PC-9 (cell line): ENCODE measurements at regions not wholly inside any gene's neighbourhood (a gene's known extent, or its start where the extent isn't known, plus 50 kb on each side); places are given as distances from the start of the nearest gene placed in this dataset.

ENCODE experiments used
- BruUV-seq: library from RNA; stranded (reverse); fragments of 400-500 nt; replicated peaks from 2 replicates; lab custom pipeline; 2021; lab: Mats Ljungman, UMichigan
- CTCF ChIA-PET: fragments of 300-600 bp; sonication (Branson Sonifier 250); formaldehyde crosslinking; loops from one replicate; lab custom pipeline; 2022; ENCODE audit warnings: antibody characterized with exemption; lab: Charles Lee
- POLR2A ChIA-PET: fragments of 300-600 bp; sonication (Branson Sonifier 250); formaldehyde crosslinking; loops from one replicate; lab custom pipeline; 2022; ENCODE audit warnings: antibody characterized with exemption; ENCODE audit not compliant: unreplicated experiment; lab: Charles Lee
- DNase-seq, 2 experiments: peaks; one replicate each; pipeline versions ENCODE4 v3.0.0 to v3.0.0-alpha.2; 2015 to 2022; ENCODE audit warnings: mixed read lengths in 1 of 2
- H2AFZ ChIP-seq: fragments of 200-600 bp; sonication (generic); 2 replicates; pipeline ENCODE4 v1.8.1; 2017; ENCODE audit warnings: antibody characterized with exemption
- H3F3A ChIP-seq: fragments of 200-600 bp; sonication (generic); 2 replicates; pipeline ENCODE4 v1.8.1; 2017; ENCODE audit warnings: antibody characterized with exemption, mild to moderate bottlenecking, low read depth; ENCODE audit not compliant: insufficient read depth
- H3K27ac ChIP-seq: fragments of 200-600 bp; sonication (generic); 2 replicates; pipeline ENCODE4 v1.6.1; 2016; ENCODE audit warnings: mixed run types
- H3K27me3 ChIP-seq: fragments of 200-600 bp; sonication (generic); 2 replicates; pipeline ENCODE4 v1.6.1; 2016; ENCODE audit warnings: low read depth, mixed run types; ENCODE audit not compliant: insufficient read depth
- H3K36me3 ChIP-seq: fragments of 200-600 bp; sonication (generic); 2 replicates; pipeline ENCODE4 v1.6.1; 2016; ENCODE audit warnings: low read depth, mixed run types
- H3K4me1 ChIP-seq: fragments of 200-600 bp; sonication (generic); replicated peaks from 2 replicates; pipeline ENCODE4 v1.6.1; 2016; ENCODE audit warnings: mixed run types; ENCODE audit not compliant: insufficient read depth
- H3K4me2 ChIP-seq: fragments of 200-600 bp; sonication (generic); 2 replicates; pipeline ENCODE4 v1.6.1; 2017; ENCODE audit warnings: mixed run types
- H3K4me3 ChIP-seq: fragments of 200-600 bp; sonication (generic); 2 replicates; pipeline ENCODE4 v1.6.1; 2016; ENCODE audit warnings: mixed run types
- H3K79me2 ChIP-seq: fragments of 200-600 bp; sonication (generic); 2 replicates; pipeline ENCODE4 v1.6.1; 2017; ENCODE audit warnings: low read depth, mixed run types
- H3K9me2 ChIP-seq: fragments of 200-600 bp; sonication (generic); 2 replicates; pipeline ENCODE4 v1.8.1; 2017; ENCODE audit warnings: mild to moderate bottlenecking; ENCODE audit not compliant: insufficient read depth
- H3K9me3 ChIP-seq: fragments of 200-600 bp; sonication (generic); 2 replicates; pipeline ENCODE4 v1.8.1; 2016; ENCODE audit warnings: low read depth; ENCODE audit not compliant: insufficient read depth
- H4K20me1 ChIP-seq: fragments of 200-600 bp; sonication (generic); 2 replicates; pipeline ENCODE4 v1.8.1; 2017; ENCODE audit not compliant: insufficient read depth
- CTCF ChIP-seq: fragments of 200-600 bp; sonication (generic); conservative IDR thresholded peaks from 2 replicates; pipeline ENCODE4 v1.6.1; 2017; ENCODE audit warnings: mixed run types, antibody characterized with exemption, mild to moderate bottlenecking, moderate library complexity
- EZH2 ChIP-seq: fragments of 200-600 bp; sonication (generic); IDR thresholded peaks from 2 replicates; pipeline ENCODE4 v1.8.0; 2017; ENCODE audit warnings: antibody characterized with exemption, low read depth
- intact Hi-C: fragments of 100-400 bp; cut with micrococcal nuclease; formaldehyde crosslinking; loops from one replicate; pipeline ENCODE4 v1.10.0; 2022; ENCODE audit not compliant: unreplicated experiment

GRCh38 chr12:111123390-111123789 lies 203.0 kb upstream of the MYL2 start:
- intact Hi-C loops: no loop called here
- H2AFZ ChIP-seq: no peak overlapping the region
- no peak for TF ChIP-seq CTCF
- TF ChIP-seq EZH2: no peak
- H3K27ac ChIP-seq: no peak overlapping the region
- ChIA-PET CTCF (no interaction called here), POLR2A (no interaction called here)
- H3K79me2 ChIP-seq: no peaks in the 10 kb centered on the region
- no peaks in the 10 kb centered on the region for H4K20me1 ChIP-seq
- no peaks in the 10 kb centered on the region for H3K36me3 ChIP-seq
- no peaks in the 10 kb centered on the region for H3K9me2 ChIP-seq
- no peaks in the 10 kb centered on the region for H3K4me1 ChIP-seq
- no peaks in the 10 kb centered on the region for H3F3A ChIP-seq
- no peak overlapping the region for H3K4me2 ChIP-seq
- no peaks in the 10 kb centered on the region for H3K9me3 ChIP-seq
- DNase-seq: no peak
- H3K4me3 ChIP-seq: no peak overlapping the region
- H3K27me3 ChIP-seq: peaks cover 84% of the 10 kb centered on the region
- no TSS peak for BruUV-seq

- POLR2A ChIA-PET: interaction anchor here (0.6 kb wide), 1 partner anchor 102 kb away, joined by 7 read pairs; no protein-coding TSS in a partner anchor
- H3K4me3 ChIP-seq: no peak overlapping the region
- CTCF ChIA-PET: interaction anchor here (0.6 kb wide), 1 partner anchor 252 kb away, joined by 3 read pairs; no protein-coding TSS in a partner anchor
- no peaks in the 10 kb centered on the region for H3K4me1 ChIP-seq
- H3K79me2 ChIP-seq: no peaks in the 10 kb centered on the region
- H4K20me1 ChIP-seq: no peaks in the 10 kb centered on the region
- H3K4me2 ChIP-seq: no peak overlapping the region
- H2AFZ ChIP-seq: no peak overlapping the region
- no peaks in the 10 kb centered on the region for H3F3A ChIP-seq
- H3K9me3 ChIP-seq: no peaks in the 10 kb centered on the region
- peaks cover 88% of the 10 kb centered on the region for H3K27me3 ChIP-seq
- no peaks in the 10 kb centered on the region for H3K9me2 ChIP-seq
- DNase-seq: no peak
- intact Hi-C loops: no loop called here
- BruUV-seq: no TSS peak
- TF ChIP-seq CTCF: no peak
- no peak for TF ChIP-seq EZH2
- no peaks in the 10 kb centered on the region for H3K36me3 ChIP-seq
- no peak overlapping the region for H3K27ac ChIP-seq
Observed at GRCh38 chr12:111122458-111122878, 202.1 kb upstream of the MYL2 start.

- no peaks in the 10 kb centered on the region for H3K9me2 ChIP-seq
- BruUV-seq: no TSS peak
- H2AFZ ChIP-seq: no peak overlapping the region
- H3K36me3 ChIP-seq: no peaks in the 10 kb centered on the region
- no peak for DNase-seq
- intact Hi-C loops: no loop called here
- no peaks in the 10 kb centered on the region for H3K9me3 ChIP-seq
- H4K20me1 ChIP-seq: no peaks in the 10 kb centered on the region
- CTCF ChIA-PET: interaction anchor here (0.6 kb wide), 1 partner anchor 253 kb away, joined by 3 read pairs; no protein-coding TSS in a partner anchor
- H3K4me1 ChIP-seq: no peaks in the 10 kb centered on the region
- TF ChIP-seq CTCF: no peak
- TF ChIP-seq EZH2: no peak
- no peak overlapping the region for H3K4me2 ChIP-seq
- H3K79me2 ChIP-seq: no peaks in the 10 kb centered on the region
- POLR2A ChIA-PET: interaction anchor here (0.6 kb wide), 1 partner anchor 103 kb away, joined by 7 read pairs; no protein-coding TSS in a partner anchor
- no peak overlapping the region for H3K27ac ChIP-seq
- H3K4me3 ChIP-seq: no peak overlapping the region
- H3K27me3 ChIP-seq: peaks cover 88% of the 10 kb centered on the region
- H3F3A ChIP-seq: no peaks in the 10 kb centered on the region
Observed at GRCh38 chr12:111121840-111122239, 201.5 kb upstream of the MYL2 start.
